HUES48 (cell line): ENCODE measurements at regions not wholly inside any gene's neighbourhood (a gene's known extent, or its start where the extent isn't known, plus 50 kb on each side); places are given as distances from the start of the nearest gene placed in this dataset.

Source experiments
- H3K27ac ChIP-seq: one replicate; pipeline ENCODE4 v1.7.0; 2013; ENCODE audit warnings: low read depth, low read length, inconsistent platforms
- H3K27me3 ChIP-seq: 2 replicates; pipeline ENCODE4 v1.6.1; 2013; ENCODE audit warnings: mild to moderate bottlenecking, low read length; ENCODE audit not compliant: control insufficient read depth, insufficient read depth
- H3K36me3 ChIP-seq: 2 replicates; pipeline ENCODE4 v1.6.1; 2013; ENCODE audit warnings: low read length; ENCODE audit not compliant: control insufficient read depth, insufficient read depth
- H3K4me1 ChIP-seq: 2 replicates; pipeline ENCODE4 v1.6.1; 2013; ENCODE audit warnings: mild to moderate bottlenecking, low read length; ENCODE audit not compliant: control insufficient read depth, insufficient read depth
- H3K4me3 ChIP-seq: 2 replicates; pipeline ENCODE4 v1.5.1; 2013; ENCODE audit warnings: mild to moderate bottlenecking, low read depth, low read length
- H3K9ac ChIP-seq: 2 replicates; pipeline ENCODE4 v1.6.1; 2013; ENCODE audit warnings: mild to moderate bottlenecking, low read depth, low read length, moderate library complexity
- H3K9me3 ChIP-seq: 2 replicates; pipeline ENCODE4 v1.6.1; 2013; ENCODE audit warnings: low read length; ENCODE audit not compliant: control insufficient read depth, insufficient read depth

DNA sequence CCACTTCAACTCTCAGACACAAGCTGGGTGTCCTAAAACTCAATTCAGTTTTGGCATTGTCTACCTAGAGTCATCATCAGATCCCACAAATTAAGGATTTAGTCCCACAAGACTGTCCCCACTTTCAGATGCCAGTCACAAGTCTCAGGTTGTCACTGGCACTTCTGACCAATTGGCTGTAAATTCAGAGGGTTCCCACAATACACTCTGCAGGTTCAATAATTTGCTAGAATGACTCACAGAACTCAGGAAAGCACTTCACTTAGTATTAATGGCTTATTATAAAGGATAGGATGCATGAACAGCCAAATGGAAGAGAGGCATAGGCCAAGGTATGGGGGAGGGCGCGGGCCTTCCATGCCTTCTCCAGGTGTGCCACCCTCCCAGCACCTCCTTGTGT is 209.1 kb downstream of the SREK1 start:
- H3K4me3 ChIP-seq = no peak overlapping the region
- H3K36me3 ChIP-seq = no peaks in the 10 kb centered on the region
- H3K9ac ChIP-seq = no peak overlapping the region

DNA sequence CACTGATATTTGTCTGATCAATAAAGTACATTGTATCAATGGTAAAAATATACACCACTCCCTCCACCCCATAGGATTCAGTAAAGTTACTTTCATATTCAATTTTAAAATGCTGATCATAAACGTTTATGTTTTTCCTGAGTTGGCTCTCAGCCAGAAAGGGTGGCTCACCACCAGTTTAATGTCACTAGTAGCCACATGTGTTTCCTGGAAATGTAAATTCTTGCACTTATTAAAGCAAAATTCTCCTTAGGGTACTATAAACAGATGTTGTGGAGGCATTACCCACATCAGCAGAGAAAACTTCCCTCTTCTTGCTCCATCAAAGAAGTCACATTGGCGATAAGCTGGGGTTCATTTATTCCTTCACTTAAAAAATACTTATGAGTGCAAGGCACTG is 210.3 kb downstream of the SREK1 start:
- no peaks in the 10 kb centered on the region for H3K27me3 ChIP-seq
- no peaks in the 10 kb centered on the region for H3K9me3 ChIP-seq
- no peaks in the 10 kb centered on the region for H3K4me1 ChIP-seq
- H3K4me3 ChIP-seq = no peak overlapping the region
- H3K27ac ChIP-seq = no peak overlapping the region
- H3K36me3 ChIP-seq = no peaks in the 10 kb centered on the region
- H3K9ac ChIP-seq = no peak overlapping the region

More for the DNA sequence above, 209.1 kb downstream of the SREK1 start:
- no peaks in the 10 kb centered on the region for H3K9me3 ChIP-seq
- H3K4me1 ChIP-seq = no peaks in the 10 kb centered on the region
- no peak overlapping the region for H3K27ac ChIP-seq
- no peaks in the 10 kb centered on the region for H3K27me3 ChIP-seq

DNA sequence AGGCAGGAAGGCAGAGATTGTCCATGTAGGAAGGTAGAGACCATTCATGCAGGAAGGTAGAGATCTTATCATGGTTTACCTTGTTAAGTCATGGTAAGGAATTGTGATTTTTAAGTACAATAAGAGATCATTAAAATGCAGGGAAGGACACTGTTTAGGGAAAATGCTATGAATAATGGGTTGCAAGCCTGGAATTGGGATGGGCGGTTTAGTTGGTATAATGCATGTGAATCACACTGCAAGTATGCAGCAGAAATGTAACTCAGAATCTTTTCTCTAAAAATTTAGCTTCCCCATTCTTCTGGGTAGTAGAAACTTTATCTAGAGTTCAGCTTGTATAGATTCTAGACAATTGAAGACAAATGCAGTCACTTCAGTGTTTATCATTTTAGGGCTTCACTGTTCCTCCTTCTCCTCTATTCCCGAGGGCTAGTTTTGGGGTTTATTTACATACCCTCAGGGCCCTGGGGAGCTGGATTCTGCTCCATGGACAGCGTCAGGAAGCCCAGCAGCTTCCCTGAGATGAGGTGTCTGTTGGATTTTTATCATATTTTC is 212.0 kb downstream of the SREK1 start:
- H3K4me1 ChIP-seq = no peaks in the 10 kb centered on the region

DNA sequence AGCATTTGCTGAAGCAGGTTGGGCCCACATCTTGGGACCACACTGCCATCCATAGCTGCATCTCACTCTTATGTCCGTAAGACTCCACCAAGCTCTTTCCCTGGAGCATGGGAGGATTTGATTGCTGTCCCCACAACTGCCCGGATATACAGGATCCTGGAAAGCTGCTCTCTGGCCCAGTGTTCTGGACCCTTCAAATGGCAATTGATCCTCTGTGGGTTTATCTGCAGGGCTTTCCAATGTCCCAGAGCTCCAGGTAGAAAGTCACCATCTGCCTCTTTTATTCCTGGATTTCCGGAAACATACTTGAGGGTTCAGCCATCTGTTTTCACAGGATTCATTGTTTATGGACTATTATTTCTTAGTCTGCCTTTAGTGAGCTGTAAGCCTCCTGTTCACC is 214.6 kb downstream of the SREK1 start:
- Histone ChIP-seq H3K27me3 (no peaks in the 10 kb centered on the region), H3K9ac (no peak overlapping the region), H3K4me3 (no peak overlapping the region), H3K36me3 (no peaks in the 10 kb centered on the region), H3K27ac (no peak overlapping the region), H3K4me1 (no peaks in the 10 kb centered on the region), H3K9me3 (no peaks in the 10 kb centered on the region)

More for the DNA sequence above, 212.0 kb downstream of the SREK1 start:
- Histone ChIP-seq H3K27ac (no peak overlapping the region), H3K36me3 (no peaks in the 10 kb centered on the region), H3K4me3 (no peak overlapping the region), H3K9ac (no peak overlapping the region), H3K27me3 (no peaks in the 10 kb centered on the region), H3K9me3 (no peaks in the 10 kb centered on the region)

DNA sequence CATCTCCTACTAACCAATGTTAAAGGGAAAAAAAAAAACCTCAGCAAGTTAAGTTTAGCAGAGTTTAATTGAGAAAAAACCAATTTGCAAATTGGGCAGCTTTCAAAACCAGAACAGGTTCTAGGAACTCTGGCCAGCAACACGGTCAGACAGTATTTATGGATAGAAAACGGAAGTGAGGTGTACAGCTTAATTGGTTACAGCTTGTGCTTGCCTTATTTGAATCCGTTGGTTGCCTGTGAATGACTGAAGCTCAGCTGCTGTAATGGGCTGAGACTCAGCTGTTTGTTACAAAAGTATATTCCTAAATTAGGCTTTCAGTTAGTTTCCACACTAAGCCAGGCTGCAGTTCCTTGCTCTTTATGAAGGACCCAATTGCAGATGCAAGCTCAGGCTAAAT is 217.0 kb downstream of the SREK1 start:
- Histone ChIP-seq H3K9ac (no peak overlapping the region), H3K27me3 (no peaks in the 10 kb centered on the region), H3K4me1 (no peaks in the 10 kb centered on the region), H3K36me3 (no peaks in the 10 kb centered on the region), H3K27ac (no peak overlapping the region), H3K4me3 (no peak overlapping the region), H3K9me3 (no peaks in the 10 kb centered on the region)

DNA sequence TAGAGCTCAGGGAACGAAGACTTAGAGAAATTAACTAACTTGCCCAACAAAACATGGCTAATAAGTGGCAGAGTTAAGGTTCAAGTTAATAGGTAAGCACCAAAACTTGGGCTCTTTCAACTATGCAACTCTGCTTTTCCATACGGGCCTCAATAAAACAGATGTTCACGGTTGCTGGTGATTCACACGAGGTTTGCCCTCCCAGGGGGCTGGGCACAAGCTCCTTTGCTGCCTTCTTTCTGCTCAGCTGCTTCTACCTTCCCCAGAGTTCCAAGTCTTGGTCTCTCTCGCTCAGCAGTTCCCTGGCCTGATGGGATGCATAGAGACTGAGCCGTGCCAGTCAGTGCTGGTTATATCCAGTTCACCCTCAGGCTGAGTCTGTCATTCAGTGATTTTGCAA is 217.9 kb downstream of the SREK1 start:
- Histone ChIP-seq H3K9me3 (no peaks in the 10 kb centered on the region), H3K27ac (no peak overlapping the region), H3K36me3 (no peaks in the 10 kb centered on the region), H3K9ac (no peak overlapping the region), H3K27me3 (no peaks in the 10 kb centered on the region), H3K4me1 (no peaks in the 10 kb centered on the region), H3K4me3 (no peak overlapping the region)

DNA sequence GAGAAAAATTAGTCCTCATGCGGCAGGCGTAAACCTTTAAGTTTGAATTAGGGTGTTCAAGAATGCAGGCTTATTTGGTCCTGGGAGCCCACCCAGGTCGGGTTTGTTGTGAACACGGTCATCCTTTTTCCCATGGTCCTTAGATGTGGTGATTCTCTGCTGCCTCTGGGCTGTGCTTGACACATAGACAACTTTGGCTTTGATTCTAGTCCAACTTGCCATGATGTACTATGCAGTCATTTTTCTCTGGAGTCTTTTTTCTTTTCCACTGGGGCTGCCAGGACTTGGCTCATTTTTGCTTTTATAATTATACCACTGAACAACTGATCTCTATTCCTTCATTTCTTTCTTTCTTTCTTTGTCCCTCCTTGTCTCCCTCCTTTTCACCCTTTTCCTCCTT is 218.6 kb downstream of the SREK1 start:
- Histone ChIP-seq H3K36me3 (no peaks in the 10 kb centered on the region), H3K27me3 (no peaks in the 10 kb centered on the region), H3K27ac (no peak overlapping the region), H3K4me3 (no peak overlapping the region), H3K9ac (no peak overlapping the region), H3K4me1 (no peaks in the 10 kb centered on the region), H3K9me3 (no peaks in the 10 kb centered on the region)

DNA sequence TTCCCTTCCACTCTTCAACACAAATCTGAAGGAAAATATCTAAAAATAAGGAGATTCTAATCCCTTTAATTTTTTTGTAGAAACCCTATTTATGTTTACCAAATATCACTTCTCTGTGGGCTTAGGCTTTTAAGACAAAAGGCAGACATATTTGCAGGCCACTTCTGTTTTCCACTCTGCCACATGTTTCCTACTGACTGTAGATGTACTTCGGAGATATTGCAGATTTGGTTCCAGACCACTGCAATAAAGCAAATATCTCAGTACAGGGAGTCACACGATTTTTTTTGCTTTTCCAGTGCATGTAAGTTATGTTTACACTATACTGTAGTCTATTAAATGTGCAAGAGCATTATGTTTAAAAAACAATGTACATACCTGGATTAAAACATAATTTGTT is 219.0 kb downstream of the SREK1 start:
- Histone ChIP-seq H3K4me1 (no peaks in the 10 kb centered on the region), H3K27me3 (no peaks in the 10 kb centered on the region), H3K27ac (no peak overlapping the region), H3K4me3 (no peak overlapping the region), H3K36me3 (no peaks in the 10 kb centered on the region), H3K9me3 (no peaks in the 10 kb centered on the region), H3K9ac (no peak overlapping the region)

DNA sequence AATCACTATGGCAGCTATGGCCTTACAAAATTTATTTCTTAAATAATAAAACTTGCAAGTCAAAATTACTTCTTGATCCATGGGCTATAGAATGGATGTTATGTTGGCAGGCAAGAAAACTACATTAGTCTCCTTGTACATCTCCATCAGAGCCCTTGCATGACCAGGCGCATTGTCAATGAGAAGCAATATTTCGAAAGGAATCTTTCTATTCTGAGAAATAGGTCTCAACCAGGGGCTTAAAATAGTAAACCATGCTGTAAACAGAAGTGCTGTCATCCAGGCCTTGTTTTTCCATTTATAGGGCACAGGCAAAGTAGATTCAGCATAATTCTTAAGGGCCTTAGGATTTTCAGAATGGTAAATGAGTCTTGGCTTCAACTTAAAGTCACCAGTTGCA is 220.1 kb downstream of the SREK1 start:
- Histone ChIP-seq H3K27me3 (no peaks in the 10 kb centered on the region), H3K27ac (no peak overlapping the region), H3K36me3 (no peaks in the 10 kb centered on the region), H3K4me3 (no peak overlapping the region), H3K9ac (no peak overlapping the region), H3K4me1 (no peaks in the 10 kb centered on the region), H3K9me3 (no peaks in the 10 kb centered on the region)

DNA sequence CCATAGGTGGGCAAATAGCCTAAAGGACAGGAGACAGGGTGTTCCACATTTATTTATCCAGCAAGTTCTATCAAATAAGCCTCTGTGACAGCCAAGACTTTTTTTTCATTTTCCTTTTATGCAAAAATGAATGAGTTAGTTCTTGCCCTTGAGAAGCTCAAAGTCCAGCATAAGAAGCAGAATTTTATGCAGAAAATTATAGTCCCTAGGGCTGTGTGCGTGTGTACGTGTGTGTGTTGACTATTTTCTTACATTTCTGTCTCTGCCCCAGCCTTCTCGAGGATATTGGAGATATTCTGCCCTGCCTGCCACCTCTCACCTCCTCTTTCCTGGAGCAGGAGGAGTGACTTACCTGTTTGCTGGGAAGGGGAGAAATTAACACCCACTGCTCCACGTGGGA is 221.9 kb downstream of the SREK1 start:
- Histone ChIP-seq H3K4me3 (no peak overlapping the region), H3K27me3 (no peaks in the 10 kb centered on the region), H3K36me3 (no peaks in the 10 kb centered on the region), H3K9me3 (no peaks in the 10 kb centered on the region), H3K27ac (no peak overlapping the region), H3K4me1 (no peaks in the 10 kb centered on the region), H3K9ac (no peak overlapping the region)

DNA sequence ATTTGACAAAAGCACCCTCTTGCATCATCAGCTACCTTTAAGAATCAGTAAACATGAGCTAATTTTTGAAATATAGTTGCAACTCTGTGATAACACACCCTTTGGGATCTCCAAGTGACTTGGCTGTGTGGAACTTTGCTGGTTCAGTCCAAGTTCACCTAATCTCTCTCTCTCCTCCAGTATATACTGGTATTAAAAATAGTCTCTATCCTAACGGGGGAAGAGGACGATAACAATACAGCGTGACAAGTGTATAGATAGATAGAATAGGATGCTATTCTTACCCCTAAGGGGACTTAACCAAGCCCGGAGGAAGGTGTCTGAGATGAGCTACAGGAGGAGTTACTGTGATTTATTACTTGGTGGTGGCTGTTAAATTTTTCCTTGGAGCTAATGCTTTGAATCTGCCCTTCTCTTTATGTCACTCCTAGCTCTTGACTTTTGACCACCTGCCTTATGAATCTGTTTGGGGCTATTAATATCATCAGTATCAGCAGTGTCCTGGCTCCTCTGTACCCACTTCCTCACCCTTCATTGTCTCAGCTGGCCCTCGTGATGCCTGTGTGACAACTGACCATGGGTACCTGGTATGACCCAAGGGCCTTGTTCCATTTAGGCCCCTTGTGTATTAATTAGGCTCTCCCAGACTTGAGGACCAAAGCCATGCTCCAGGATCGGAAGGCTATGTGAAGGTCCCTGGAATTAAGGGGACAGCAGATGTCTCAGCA is 223.9 kb downstream of the SREK1 start:
- no peaks in the 10 kb centered on the region for H3K4me1 ChIP-seq
- no peaks in the 10 kb centered on the region for H3K9me3 ChIP-seq

More for the DNA sequence above, 223.9 kb downstream of the SREK1 start:
- no peak overlapping the region for H3K4me3 ChIP-seq
- H3K36me3 ChIP-seq = no peaks in the 10 kb centered on the region
- H3K27ac ChIP-seq = no peak overlapping the region
- H3K27me3 ChIP-seq = no peaks in the 10 kb centered on the region
- H3K9ac ChIP-seq = no peak overlapping the region
